Liver (tissue), 8 donors: ENCODE measurements at regions not wholly inside any gene's neighbourhood (a gene's known extent, or its start where the extent isn't known, plus 50 kb on each side); places are given as distances from the start of the nearest gene placed in this dataset.

Experiments used
- DNase-seq: peaks from one replicate; pipeline ENCODE4 v3.0.0-alpha.2; 2017; ENCODE audit warnings: low spot score
- H3K27ac ChIP-seq, 2 donors: one replicate each; pipeline ENCODE4 v1.7.0; 2013; ENCODE audit warnings: inconsistent platforms in 2 of 2, low read length in 2 of 2, control low read depth in 1 of 2, low read depth in 1 of 2, mild to moderate bottlenecking in 1 of 2
- H3K27me3 ChIP-seq, 4 donors: one replicate each; pipeline versions ENCODE4 v1.6.1 to v1.7.0; 2013; ENCODE audit warnings: low read length in 3 of 4, inconsistent platforms in 1 of 4, mild to moderate bottlenecking in 1 of 4, moderate library complexity in 1 of 4; ENCODE audit not compliant: control insufficient read depth in 4 of 4, insufficient read depth in 4 of 4
- H3K36me3 ChIP-seq, 4 donors: one replicate each; pipeline versions ENCODE4 v1.6.1 to v1.7.0; 2013; ENCODE audit warnings: low read length in 3 of 4, mild to moderate bottlenecking in 3 of 4, low read depth in 1 of 4, moderate library complexity in 1 of 4; ENCODE audit not compliant: control insufficient read depth in 4 of 4, insufficient read depth in 3 of 4
- H3K4me1 ChIP-seq, 4 donors: one replicate each; pipeline versions ENCODE4 v1.6.1 to v1.7.0; 2013; ENCODE audit warnings: low read length in 3 of 4, mild to moderate bottlenecking in 3 of 4, moderate library complexity in 1 of 4; ENCODE audit not compliant: control insufficient read depth in 4 of 4, insufficient read depth in 4 of 4
- H3K4me3 ChIP-seq, 3 donors: one replicate each; pipeline versions ENCODE4 v1.6.1 to v1.7.0; 2013; ENCODE audit warnings: low read length in 3 of 3, control low read depth in 1 of 3, low read depth in 1 of 3, mild to moderate bottlenecking in 1 of 3
- H3K9ac ChIP-seq, 2 donors: one replicate each; pipeline ENCODE4 v1.7.0; 2013; ENCODE audit warnings: low read length in 2 of 2, mild to moderate bottlenecking in 2 of 2, moderate library complexity in 2 of 2, control low read depth in 1 of 2, low read depth in 1 of 2
- H3K9me3 ChIP-seq, 4 donors: one replicate each; pipeline versions ENCODE4 v1.6.1 to v1.7.0; 2013; ENCODE audit warnings: low read length in 3 of 4; ENCODE audit not compliant: control insufficient read depth in 4 of 4
- EGR1 ChIP-seq, 2 donors: IDR thresholded peaks; 2 replicates each; pipeline ENCODE4 v1.6.1; 2016 to 2018; ENCODE audit warnings: antibody characterized with exemption in 2 of 2, low read depth in 2 of 2
- FOXA1 ChIP-seq: IDR thresholded peaks from 2 replicates; pipeline ENCODE4 v1.6.1; 2016; ENCODE audit warnings: antibody characterized with exemption
- FOXA2 ChIP-seq: IDR thresholded peaks from 2 replicates; pipeline ENCODE4 v1.6.1; 2016; ENCODE audit warnings: antibody characterized with exemption
- GABPA ChIP-seq, 2 donors: IDR thresholded peaks in 1 of 2; conservative IDR thresholded peaks in 1 of 2; 2 replicates each; pipeline ENCODE4 v1.6.1; 2016; ENCODE audit warnings: antibody characterized with exemption in 2 of 2, mild to moderate bottlenecking in 1 of 2, moderate library complexity in 1 of 2
- HNF4A ChIP-seq, 2 donors: conservative IDR thresholded peaks; 2 replicates each; pipeline ENCODE4 v1.6.1; 2016; ENCODE audit warnings: antibody characterized with exemption in 2 of 2, mild to moderate bottlenecking in 2 of 2
- JUND ChIP-seq, 2 donors: IDR thresholded peaks; 2 replicates each; pipeline ENCODE4 v1.6.1; 2016; ENCODE audit warnings: antibody characterized with exemption in 2 of 2
- NR2F2 ChIP-seq: IDR thresholded peaks from 2 replicates; pipeline ENCODE4 v1.6.1; 2016; ENCODE audit warnings: antibody characterized with exemption
- RAD21 ChIP-seq, 2 donors: IDR thresholded peaks; 2 replicates each; pipeline ENCODE4 v1.6.1; 2016; ENCODE audit warnings: antibody characterized with exemption in 2 of 2, mild to moderate bottlenecking in 2 of 2
- RXRA ChIP-seq, 2 donors: IDR thresholded peaks; 2 replicates each; pipeline ENCODE4 v1.6.1; 2017 to 2018; ENCODE audit warnings: antibody characterized with exemption in 2 of 2, mild to moderate bottlenecking in 1 of 2
- SP1 ChIP-seq: IDR thresholded peaks from 2 replicates; pipeline ENCODE4 v1.6.1; 2018; ENCODE audit warnings: antibody characterized with exemption, mild to moderate bottlenecking
- TAF1 ChIP-seq: conservative IDR thresholded peaks from 2 replicates; pipeline ENCODE4 v1.6.1; 2016; ENCODE audit warnings: antibody characterized with exemption, mild to moderate bottlenecking
- YY1 ChIP-seq: IDR thresholded peaks from 2 replicates; pipeline ENCODE4 v1.6.1; 2016; ENCODE audit warnings: antibody characterized with exemption, mild to moderate bottlenecking
- WGBS: extraction: QIAGEN DNeasy Blood & Tissue Kit; methylation state at CpG from one replicate; pipeline ENCODE4 v1.1.7; 2013; 5-methylcytosine and 5-hydroxymethylcytosine counted together
- TF ChIP-seq, protein P1 (sequence below): fragments of 150-350 bp; IDR thresholded peaks from 2 replicates; pipeline ENCODE4 v1.5.1; 2017; ENCODE audit warnings: improper control_type of control experiment, low read depth, low read length; ENCODE audit not compliant: missing input control
- TF ChIP-seq, protein P2 (sequence below): IDR thresholded peaks from 2 replicates; pipeline ENCODE4 v1.6.1; 2016; ENCODE audit warnings: antibody characterized with exemption
- TF ChIP-seq, protein P3 (sequence below): IDR thresholded peaks from 2 replicates; pipeline ENCODE4 v1.6.1; 2016; ENCODE audit warnings: antibody characterized with exemption
- TF ChIP-seq, protein P4 (sequence below): IDR thresholded peaks from 2 replicates; pipeline ENCODE4 v1.6.1; 2016; ENCODE audit warnings: antibody characterized with exemption, mild to moderate bottlenecking
- TF ChIP-seq, protein P5 (sequence below): IDR thresholded peaks from 2 replicates; pipeline ENCODE4 v1.6.1; 2016; ENCODE audit warnings: antibody characterized with exemption
- donor health status: healthy.
- donor health status: healthy.
- donor health status: healthy.
- donor health status: healthy.
- donor health status: healthy.

DNA sequence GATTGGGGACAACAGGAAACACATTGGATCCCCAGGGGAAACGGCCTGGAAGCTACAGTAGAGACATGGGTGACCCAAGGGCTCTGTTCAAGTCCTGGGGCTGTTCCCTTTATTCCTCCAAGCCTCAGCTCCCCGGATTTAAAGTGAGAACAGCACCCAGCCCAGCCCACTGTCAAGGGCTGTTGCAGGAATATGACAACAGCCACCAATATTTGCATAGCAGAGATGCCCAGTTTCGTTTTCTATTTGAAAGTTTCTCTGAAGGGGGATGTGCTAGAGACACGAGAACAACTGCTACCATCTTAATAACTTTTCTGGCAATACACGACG is 81.1 kb upstream of the WNT7B start (continued):
- TF ChIP-seq, protein P1, sequence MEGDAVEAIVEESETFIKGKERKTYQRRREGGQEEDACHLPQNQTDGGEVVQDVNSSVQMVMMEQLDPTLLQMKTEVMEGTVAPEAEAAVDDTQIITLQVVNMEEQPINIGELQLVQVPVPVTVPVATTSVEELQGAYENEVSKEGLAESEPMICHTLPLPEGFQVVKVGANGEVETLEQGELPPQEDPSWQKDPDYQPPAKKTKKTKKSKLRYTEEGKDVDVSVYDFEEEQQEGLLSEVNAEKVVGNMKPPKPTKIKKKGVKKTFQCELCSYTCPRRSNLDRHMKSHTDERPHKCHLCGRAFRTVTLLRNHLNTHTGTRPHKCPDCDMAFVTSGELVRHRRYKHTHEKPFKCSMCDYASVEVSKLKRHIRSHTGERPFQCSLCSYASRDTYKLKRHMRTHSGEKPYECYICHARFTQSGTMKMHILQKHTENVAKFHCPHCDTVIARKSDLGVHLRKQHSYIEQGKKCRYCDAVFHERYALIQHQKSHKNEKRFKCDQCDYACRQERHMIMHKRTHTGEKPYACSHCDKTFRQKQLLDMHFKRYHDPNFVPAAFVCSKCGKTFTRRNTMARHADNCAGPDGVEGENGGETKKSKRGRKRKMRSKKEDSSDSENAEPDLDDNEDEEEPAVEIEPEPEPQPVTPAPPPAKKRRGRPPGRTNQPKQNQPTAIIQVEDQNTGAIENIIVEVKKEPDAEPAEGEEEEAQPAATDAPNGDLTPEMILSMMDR: no peak
- TF ChIP-seq SP1 (peak; percentile 49), FOXA2 (peak; percentile 39), YY1 (peak; percentile 70), HNF4A (conservative IDR thresholded peaks at IDR 0.05) (peak in 1 of 2 donors; percentile 33)
- TF ChIP-seq, protein P2, sequence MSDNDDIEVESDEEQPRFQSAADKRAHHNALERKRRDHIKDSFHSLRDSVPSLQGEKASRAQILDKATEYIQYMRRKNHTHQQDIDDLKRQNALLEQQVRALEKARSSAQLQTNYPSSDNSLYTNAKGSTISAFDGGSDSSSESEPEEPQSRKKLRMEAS: peak; percentile 12
- TF ChIP-seq, protein P3, sequence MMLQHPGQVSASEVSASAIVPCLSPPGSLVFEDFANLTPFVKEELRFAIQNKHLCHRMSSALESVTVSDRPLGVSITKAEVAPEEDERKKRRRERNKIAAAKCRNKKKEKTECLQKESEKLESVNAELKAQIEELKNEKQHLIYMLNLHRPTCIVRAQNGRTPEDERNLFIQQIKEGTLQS: peak; percentile 25

DNA sequence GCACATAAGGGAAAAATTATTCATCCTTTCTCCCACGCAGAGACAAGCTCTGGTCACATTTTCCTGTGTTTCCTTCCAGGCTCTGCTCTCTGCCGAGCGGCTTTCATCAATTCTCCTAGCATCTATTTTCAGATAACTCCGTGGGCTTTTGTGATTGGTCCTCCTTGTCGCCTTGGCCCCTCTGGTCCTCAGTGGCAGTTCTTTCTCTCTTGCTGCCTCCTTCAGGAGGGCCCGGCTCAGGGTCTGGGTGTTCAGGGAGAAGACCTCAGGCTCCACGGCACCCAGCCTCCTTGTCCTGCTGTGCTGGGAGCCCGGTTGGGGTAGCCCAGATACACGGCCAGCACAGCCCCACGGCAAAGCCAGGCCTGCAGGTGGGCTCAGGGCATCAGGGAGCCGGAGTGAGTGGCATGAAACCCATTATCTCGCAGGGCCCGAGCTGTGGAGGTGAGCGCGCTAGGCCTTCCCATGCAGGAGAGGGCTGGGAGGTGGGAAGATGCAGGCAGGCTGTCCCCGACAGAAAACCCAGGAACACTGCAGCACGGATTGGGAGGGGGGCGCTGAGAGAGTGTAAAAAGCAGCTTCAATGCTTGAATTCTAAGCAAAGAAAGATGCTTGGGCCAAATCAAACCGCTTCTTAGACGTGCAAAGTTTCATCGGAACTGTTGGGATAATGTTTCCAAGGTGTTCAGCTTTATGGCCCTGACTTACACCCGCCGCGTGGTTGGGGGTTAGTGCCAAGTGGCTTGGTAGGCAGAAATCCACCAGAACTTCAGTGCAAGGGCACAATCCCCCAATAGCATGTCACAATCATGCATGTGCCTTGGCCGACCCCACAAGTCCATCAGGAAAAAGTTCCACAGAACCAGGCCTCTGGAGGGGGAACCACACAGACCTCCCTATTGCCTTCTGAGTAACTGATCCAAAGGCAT is 81.9 kb upstream of the WNT7B start:
- WGBS: 87% methylated on average over 25 of the region's 25 CpGs
- TF ChIP-seq, protein P2: no peak
- TF ChIP-seq TAF1 (no peak), FOXA1 (no peak), GABPA (IDR thresholded peaks at IDR 0.05 in 1 of 2, conservative IDR thresholded peaks at IDR 0.05 in 1 of 2) (no peak), RXRA (IDR thresholded peaks at IDR 0.05) (no peak), YY1 (no peak), RAD21 (IDR thresholded peaks at IDR 0.05) (no peak), JUND (IDR thresholded peaks at IDR 0.05) (no peak), EGR1 (IDR thresholded peaks at IDR 0.05; ENCODE audit: low read depth in 2 of 2) (no peak), FOXA2 (no peak), SP1 (no peak), NR2F2 (no peak)
- TF ChIP-seq, protein P3: no peak
- TF ChIP-seq, protein P1: no peak
- TF ChIP-seq, protein P4, sequence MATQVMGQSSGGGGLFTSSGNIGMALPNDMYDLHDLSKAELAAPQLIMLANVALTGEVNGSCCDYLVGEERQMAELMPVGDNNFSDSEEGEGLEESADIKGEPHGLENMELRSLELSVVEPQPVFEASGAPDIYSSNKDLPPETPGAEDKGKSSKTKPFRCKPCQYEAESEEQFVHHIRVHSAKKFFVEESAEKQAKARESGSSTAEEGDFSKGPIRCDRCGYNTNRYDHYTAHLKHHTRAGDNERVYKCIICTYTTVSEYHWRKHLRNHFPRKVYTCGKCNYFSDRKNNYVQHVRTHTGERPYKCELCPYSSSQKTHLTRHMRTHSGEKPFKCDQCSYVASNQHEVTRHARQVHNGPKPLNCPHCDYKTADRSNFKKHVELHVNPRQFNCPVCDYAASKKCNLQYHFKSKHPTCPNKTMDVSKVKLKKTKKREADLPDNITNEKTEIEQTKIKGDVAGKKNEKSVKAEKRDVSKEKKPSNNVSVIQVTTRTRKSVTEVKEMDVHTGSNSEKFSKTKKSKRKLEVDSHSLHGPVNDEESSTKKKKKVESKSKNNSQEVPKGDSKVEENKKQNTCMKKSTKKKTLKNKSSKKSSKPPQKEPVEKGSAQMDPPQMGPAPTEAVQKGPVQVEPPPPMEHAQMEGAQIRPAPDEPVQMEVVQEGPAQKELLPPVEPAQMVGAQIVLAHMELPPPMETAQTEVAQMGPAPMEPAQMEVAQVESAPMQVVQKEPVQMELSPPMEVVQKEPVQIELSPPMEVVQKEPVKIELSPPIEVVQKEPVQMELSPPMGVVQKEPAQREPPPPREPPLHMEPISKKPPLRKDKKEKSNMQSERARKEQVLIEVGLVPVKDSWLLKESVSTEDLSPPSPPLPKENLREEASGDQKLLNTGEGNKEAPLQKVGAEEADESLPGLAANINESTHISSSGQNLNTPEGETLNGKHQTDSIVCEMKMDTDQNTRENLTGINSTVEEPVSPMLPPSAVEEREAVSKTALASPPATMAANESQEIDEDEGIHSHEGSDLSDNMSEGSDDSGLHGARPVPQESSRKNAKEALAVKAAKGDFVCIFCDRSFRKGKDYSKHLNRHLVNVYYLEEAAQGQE: no peak
- TF ChIP-seq, protein P5, sequence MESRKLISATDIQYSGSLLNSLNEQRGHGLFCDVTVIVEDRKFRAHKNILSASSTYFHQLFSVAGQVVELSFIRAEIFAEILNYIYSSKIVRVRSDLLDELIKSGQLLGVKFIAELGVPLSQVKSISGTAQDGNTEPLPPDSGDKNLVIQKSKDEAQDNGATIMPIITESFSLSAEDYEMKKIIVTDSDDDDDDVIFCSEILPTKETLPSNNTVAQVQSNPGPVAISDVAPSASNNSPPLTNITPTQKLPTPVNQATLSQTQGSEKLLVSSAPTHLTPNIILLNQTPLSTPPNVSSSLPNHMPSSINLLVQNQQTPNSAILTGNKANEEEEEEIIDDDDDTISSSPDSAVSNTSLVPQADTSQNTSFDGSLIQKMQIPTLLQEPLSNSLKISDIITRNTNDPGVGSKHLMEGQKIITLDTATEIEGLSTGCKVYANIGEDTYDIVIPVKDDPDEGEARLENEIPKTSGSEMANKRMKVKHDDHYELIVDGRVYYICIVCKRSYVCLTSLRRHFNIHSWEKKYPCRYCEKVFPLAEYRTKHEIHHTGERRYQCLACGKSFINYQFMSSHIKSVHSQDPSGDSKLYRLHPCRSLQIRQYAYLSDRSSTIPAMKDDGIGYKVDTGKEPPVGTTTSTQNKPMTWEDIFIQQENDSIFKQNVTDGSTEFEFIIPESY: no peak
- Histone ChIP-seq H3K9ac (peak overlapping the region in 1 of 2 donors; percentile 54), H3K4me3 (no peak overlapping the region), H3K36me3 (no peaks in the 10 kb centered on the region), H3K27me3 (no peaks in the 10 kb centered on the region), H3K9me3 (no peaks in the 10 kb centered on the region), H3K4me1 (peaks cover 12 to 46% (median 32%) of the 10 kb centered on the region in 4 donors), H3K27ac (peak overlapping the region; percentile 75 to 87)
- no peak for DNase-seq
